D721Med (cell line): ENCODE measurements at regions not wholly inside any gene's neighbourhood (a gene's known extent, or its start where the extent isn't known, plus 50 kb on each side); places are given as distances from the start of the nearest gene placed in this dataset.

Source experiments
- DNase-seq: peaks from one replicate; pipeline ENCODE4 v3.0.0; 2011; ENCODE audit warnings: low spot score; ENCODE audit not compliant: insufficient read length
- FAIRE-seq: peaks from 2 replicates; lab custom pipeline; 2011; peaks lifted over from hg19 to GRCh38; lab: Jason Lieb, UNC
- TF ChIP-seq, protein P1 (sequence below): IDR thresholded peaks from 2 replicates; pipeline ENCODE4 v1.5.1; 2012; ENCODE audit warnings: mild to moderate bottlenecking, control low read depth; ENCODE audit not compliant: insufficient read depth; ENCODE audit errors: missing control alignments

DNA sequence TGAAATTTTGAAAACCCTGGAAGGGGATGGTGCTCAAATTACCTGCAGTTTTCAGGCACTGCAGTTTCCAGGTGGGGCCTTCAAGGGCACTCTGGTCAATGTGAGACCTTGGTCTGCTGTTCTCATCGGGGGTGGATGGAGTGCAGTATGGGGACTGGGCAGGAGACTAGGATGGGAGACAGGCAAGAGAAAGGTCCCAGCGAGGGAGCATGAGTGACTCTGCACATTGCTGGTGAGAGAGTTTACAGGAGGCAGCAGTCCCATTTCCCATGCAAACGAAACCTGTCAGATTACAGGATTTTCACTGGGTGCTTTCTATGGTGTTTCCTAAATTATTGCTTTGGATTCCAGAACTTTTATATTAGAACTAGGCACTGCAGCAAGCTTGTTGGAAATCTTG is 73.5 kb upstream of the DTNBP1 start:
- no peak for FAIRE-seq
- no peak for DNase-seq
- TF ChIP-seq, protein P1, sequence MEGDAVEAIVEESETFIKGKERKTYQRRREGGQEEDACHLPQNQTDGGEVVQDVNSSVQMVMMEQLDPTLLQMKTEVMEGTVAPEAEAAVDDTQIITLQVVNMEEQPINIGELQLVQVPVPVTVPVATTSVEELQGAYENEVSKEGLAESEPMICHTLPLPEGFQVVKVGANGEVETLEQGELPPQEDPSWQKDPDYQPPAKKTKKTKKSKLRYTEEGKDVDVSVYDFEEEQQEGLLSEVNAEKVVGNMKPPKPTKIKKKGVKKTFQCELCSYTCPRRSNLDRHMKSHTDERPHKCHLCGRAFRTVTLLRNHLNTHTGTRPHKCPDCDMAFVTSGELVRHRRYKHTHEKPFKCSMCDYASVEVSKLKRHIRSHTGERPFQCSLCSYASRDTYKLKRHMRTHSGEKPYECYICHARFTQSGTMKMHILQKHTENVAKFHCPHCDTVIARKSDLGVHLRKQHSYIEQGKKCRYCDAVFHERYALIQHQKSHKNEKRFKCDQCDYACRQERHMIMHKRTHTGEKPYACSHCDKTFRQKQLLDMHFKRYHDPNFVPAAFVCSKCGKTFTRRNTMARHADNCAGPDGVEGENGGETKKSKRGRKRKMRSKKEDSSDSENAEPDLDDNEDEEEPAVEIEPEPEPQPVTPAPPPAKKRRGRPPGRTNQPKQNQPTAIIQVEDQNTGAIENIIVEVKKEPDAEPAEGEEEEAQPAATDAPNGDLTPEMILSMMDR, result no peak

DNA sequence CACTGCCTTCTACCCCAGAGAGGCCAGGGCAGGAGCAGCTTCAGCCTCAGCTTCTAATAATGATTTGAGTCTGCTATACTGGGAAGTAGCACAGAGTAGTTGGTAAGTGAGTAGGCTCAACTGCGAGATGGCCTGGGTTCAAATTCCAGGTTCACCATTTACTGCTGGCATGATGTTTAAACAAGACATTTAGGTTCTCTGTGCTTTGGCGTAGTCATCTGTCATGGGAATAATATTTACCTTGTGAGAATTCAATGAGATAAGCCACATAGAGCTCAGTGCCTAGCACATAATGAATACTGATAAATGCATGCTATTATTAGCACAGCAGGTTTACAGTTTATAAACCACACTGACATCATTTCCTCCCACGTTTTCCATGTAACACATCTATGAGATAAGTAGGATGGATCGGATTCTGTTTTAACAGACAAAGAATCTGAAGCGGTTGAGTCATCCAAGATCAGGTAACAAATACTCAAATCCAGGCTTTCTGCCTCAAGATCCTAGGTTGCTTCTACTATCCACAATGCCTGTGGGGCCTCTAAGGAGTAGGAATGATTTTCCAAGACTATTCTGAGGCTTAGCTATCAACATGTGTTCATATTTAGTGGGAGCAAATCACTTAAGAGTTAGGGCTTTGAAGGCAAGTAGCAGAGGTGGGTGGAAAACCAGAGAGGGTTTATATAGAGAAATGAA is 72.9 kb upstream of the DTNBP1 start:
- no peak for FAIRE-seq
- TF ChIP-seq, protein P1, result no peak
- DNase-seq, result no peak

DNA sequence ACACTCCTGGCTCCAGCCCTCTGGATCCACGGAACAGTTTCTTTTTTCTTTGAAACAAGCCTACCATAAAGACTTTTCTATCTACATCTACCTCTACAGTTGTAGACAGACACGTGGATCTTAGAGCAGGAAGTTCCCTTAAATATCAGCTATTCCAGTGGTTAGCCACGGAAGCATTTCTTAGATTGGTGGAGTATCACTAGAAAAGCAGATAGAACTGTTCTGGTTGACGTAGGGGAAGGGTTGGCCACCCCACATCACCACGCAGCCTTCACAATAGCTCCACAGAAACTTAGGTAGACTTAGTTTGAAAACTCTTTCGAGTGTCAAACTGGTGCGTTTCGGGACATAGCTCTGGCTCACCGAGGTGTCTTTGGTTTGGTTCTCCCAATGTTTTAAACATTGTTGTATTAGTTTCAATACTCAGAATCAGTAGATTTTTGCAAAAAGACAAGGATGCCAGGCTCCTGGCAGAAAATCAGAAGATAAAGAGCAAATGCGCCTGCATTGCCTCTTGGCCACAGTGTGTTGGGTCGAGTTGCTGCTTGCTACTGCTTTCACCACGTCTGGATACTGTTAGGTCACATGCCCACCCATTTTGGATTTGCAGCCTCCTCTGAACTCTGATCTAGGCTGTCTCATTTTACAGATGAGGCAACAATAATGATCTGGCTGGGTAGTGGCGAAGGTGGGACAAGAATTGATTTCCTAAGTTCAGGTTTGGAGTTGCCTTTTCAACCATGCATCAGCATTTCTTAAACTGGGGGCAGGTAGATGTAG is 71.5 kb upstream of the DTNBP1 start:
- DNase-seq, result no peak
- FAIRE-seq, result no peak
- TF ChIP-seq, protein P1, result no peak

DNA sequence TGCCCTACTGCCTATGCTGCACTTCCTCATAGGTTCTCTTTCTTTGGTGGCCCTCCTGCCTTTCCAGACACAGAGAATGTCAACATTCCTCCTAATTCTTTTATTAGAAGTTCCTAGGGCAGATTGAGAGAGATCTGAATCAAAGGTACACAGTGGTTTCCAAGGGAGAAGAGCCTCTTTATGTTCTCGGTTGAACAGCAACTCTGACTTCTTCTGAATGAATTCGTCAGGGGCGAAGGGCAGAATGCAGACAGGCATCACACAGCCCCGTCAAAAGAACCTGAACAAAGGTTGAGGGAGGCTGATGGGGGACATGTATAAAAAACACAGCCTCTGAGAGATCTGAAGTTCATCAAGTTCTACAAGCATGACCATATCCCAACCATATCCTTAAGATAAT is 68.1 kb upstream of the DTNBP1 start:
- TF ChIP-seq, protein P1, result no peak
- FAIRE-seq (no peak), DNase-seq (no peak)

DNA sequence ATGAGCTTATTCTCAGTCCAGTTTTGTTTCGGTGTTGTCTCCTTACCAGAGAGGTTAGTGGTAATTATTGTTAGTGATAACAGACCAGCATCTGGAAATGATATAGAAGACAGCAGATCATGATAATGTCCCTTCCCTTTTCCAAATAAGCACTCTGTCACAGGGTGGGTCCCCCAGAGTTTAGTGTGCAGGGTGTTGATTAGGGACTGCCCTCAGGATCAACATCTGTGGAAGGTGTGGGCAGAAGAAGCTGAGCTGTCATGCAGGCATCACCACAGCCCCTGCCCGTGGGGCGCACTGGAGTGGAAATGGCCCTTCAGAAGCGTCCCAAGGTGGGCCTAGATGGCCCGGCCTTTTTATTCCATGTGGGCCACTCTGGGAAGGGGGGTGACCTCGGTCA is 67.6 kb upstream of the DTNBP1 start:
- TF ChIP-seq, protein P1, result no peak
- FAIRE-seq, result no peak
- DNase-seq, result no peak

DNA sequence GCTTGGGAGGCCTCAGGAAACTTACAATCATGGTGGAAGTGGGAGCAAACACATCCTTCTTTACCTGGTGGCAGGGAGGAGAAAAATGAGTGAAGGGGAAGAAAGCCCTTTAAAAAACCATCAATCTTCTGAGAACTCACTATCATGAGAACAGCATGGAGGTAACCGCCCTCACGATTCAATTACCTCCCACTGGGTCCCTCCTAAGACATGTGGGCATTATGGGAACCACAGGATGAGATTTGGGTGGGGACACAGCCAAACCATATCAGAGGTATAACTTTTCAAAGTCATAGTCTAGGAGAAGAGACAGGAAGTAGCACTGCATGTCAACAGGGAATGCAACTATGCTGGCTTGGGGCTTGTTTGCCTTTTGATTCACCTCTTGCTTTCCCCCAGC is 59.9 kb upstream of the DTNBP1 start:
- FAIRE-seq, result no peak
- DNase-seq, result no peak
- TF ChIP-seq, protein P1, result no peak

DNA sequence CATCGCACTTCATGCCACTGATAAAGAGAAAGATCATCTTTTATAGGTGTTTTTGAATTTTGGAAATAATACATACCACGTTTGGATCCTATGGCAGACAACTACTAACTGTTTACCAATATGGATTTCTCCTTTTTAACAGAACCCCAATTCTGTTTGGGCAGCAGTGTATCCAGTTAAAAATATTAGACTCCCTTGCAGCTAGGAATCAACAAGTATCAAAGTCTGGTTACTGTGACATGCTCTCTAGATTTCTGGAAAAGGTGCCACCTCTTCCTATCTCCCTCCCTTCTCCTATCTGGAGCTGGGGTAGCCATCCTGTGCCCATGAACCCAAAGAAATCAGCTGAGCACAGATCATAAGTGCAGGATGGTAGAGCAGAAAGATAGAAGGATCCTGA is 54.1 kb upstream of the DTNBP1 start:
- TF ChIP-seq, protein P1, result no peak
- DNase-seq (no peak), FAIRE-seq (no peak)
